ENCODE measurements at regions not wholly inside any gene's neighbourhood (a gene's known extent, or its start where the extent isn't known, plus 50 kb on each side); places are given as distances from the start of the nearest gene placed in this dataset.
"Not testable (repeated sequence)": the region's sequence is repeated elsewhere in the genome, so short reads cannot be mapped to it uniquely, and the experiment has no call there.

GRCh38 chr13:109398071-109398470 is 388.3 kb downstream of the IRS2 start:
- DNase-seq (ENCODE audit: low spot score) = not testable (repeated sequence)

GRCh38 chr13:109397285-109397684 is 389.1 kb downstream of the IRS2 start:
- DNase-seq (ENCODE audit: low spot score) = no peak

- no peak for DNase-seq (ENCODE audit: low spot score)
These were observed 390.1 kb downstream of the IRS2 start for GRCh38 chr13:109396266-109396665.

GRCh38 chr13:109395014-109395413 is 391.4 kb downstream of the IRS2 start:
- no peak for DNase-seq (ENCODE audit: low spot score)

GRCh38 chr13:109394311-109394988 is 391.9 kb downstream of the IRS2 start:
- DNase-seq (ENCODE audit: low spot score) = no peak

DNA sequence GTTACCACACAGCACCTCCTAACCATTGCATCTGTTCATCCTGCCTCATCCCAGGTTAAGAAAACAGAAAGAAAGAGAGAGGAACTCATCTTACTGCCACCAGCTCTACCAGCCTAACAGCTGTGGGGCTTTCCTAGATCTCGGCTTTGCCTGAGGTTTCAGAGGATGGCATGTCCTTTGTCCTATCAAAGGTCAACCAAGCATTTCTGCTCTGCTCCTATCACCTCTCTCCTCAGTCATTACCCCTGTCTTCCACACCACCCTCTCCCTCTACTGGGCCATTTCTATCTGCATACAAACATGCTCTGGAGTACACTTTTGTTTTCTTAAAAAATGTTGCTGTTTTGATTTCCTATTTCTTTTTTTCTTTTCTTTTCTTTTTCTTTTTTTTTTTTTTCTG is 393.3 kb downstream of the IRS2 start:
- DNase-seq (ENCODE audit: low spot score) = no peak

GRCh38 chr13:109390391-109390790 is 396.0 kb downstream of the IRS2 start:
- DNase-seq (ENCODE audit: low spot score) = no peak

- no peak for DNase-seq (ENCODE audit: low spot score)
These were observed 396.5 kb downstream of the IRS2 start for GRCh38 chr13:109389892-109390345.

- DNase-seq (ENCODE audit: low spot score) = no peak
These were observed 396.9 kb downstream of the IRS2 start for GRCh38 chr13:109389456-109389855.

DNA sequence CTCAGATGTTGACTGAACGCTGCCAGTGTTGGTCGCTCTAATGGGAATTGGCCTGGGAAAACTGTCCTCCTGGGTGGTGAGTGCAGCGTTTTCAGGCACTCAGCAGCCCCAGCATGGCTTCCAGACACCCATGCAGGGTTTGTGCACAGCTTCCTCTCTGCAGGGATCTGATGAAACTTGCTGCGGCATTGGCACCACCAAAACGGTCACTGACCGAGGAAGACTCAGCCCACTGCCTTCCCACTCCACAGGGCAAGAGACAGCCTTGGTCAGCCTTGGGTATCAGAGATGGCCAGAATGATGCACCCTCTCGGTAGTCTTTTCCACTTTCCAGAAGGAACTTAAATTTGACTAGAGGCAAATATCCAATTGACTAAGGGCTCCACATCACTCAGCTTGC is 398.9 kb downstream of the IRS2 start:
- DNase-seq (ENCODE audit: low spot score) = no peak

- no peak for DNase-seq (ENCODE audit: low spot score)
These were observed 401.2 kb downstream of the IRS2 start for GRCh38 chr13:109385242-109385560.

GRCh38 chr13:109384491-109385241 is 401.7 kb downstream of the IRS2 start:
- DNase-seq (ENCODE audit: low spot score) = no peak

- no peak for DNase-seq (ENCODE audit: low spot score)
These were observed 402.7 kb downstream of the IRS2 start for GRCh38 chr13:109383683-109384082.

DNA sequence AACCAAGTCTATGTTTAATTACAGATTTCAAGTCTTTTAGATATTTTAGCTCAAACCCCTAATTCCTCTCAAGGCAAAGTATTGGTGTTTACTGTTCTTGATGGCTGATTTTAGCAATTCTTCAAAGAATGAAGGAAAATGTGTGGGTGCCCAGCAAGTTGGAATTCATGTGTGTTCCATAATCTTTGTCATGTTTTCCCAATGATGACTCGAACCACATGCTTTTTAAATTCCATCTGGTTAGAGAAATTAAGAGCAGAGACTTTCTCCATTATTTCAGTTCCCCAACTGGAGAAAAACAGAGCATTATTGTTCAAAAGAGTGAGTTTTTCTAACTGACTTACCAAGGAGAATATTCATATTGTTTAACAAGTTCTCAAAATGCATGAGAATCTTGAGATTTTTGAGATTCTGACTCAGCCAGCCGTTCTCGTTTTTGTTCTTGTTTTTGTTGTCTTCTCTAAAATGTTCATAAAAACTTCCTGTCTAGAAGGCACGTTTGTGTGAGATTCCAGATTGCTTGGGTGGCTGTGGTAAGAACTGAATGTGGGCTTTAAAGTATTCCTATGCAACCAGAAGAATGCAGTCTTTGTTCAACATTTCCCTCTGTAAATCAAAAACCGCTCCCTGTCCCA is 404.7 kb downstream of the IRS2 start:
- no peak for DNase-seq (ENCODE audit: low spot score)

DNA sequence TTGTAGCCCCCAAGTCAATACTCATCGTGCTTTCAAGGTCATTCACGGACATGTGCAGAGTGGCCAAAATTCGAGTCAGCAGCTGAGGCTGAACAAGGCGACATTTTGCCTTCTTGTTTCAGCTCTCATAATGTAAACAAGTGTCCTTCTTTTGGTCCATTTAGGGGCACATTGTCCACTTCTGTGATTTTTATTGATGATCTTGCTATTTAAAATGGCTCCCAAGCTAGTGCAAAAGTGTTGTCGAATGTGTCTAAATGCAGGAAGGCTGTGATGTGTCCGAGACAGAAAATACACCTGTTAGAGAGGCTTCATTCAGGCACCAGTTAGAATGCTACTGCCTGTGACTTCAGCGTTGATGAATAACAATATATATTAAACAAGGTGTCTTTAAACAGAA is 405.9 kb downstream of the IRS2 start:
- DNase-seq (ENCODE audit: low spot score) = no peak

DNA sequence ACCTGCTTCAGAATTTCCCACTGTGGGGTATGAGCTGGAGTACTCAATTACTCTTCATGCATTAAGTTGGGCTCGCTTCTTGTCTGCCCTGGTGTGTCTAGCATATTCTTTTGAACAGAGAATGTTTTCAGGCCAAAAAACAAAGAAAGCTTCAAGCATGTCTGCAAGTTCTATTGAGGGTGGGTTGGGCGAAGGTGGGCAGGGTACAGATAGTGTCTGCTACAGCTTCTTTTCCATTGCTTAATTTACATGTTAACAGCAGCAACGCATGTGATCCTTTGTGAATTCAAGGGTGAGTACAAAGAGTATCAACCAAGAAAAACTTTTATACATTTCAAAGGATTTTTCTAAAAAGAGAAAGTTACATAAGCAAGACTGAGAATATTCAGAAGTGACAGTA is 406.5 kb downstream of the IRS2 start:
- no peak for DNase-seq (ENCODE audit: low spot score)

GRCh38 chr13:109376936-109377335 is 409.4 kb downstream of the IRS2 start:
- no peak for DNase-seq (ENCODE audit: low spot score)

- no peak for DNase-seq (ENCODE audit: low spot score)
These were observed 411.7 kb downstream of the IRS2 start for GRCh38 chr13:109374609-109375200.

GRCh38 chr13:109372666-109373065 is 413.7 kb downstream of the IRS2 start:
- DNase-seq (ENCODE audit: low spot score) = no peak

DNA sequence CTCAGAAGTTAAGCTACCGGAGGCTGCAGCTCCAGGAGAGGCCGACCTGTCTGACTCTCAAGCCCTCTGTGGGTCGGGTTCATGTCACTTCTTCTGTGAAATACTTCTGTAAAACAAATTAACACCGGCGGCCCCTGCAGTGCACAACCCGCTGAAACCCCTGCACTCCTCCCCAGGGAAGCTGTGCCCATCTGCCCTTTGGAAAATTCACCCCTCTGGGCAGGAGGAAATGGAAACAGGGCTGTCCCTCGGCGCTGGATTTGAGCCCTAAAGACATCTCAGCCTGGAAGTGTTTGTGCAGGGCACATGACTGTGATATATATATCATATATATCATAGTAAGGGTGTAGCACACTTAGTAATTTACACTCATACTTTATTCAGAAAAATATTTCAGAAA is 415.3 kb downstream of the IRS2 start:
- DNase-seq (ENCODE audit: low spot score) = no peak

GRCh38 chr13:109370496-109370895 is 415.9 kb downstream of the IRS2 start:
- no peak for DNase-seq (ENCODE audit: low spot score)

- DNase-seq (ENCODE audit: low spot score) = no peak
These were observed 416.9 kb downstream of the IRS2 start for GRCh38 chr13:109369353-109370052.

All from kidney capillary endothelial cell (primary cell).